HG02678 (cell line): ENCODE measurements at regions not wholly inside any gene's neighbourhood (a gene's known extent, or its start where the extent isn't known, plus 50 kb on each side); places are given as distances from the start of the nearest gene placed in this dataset.
A peak's percentile ranks its signal among the peaks of the same experiment; 100 is the strongest.
"Not testable (repeated sequence)": the region's sequence is repeated elsewhere in the genome, so short reads cannot be mapped to it uniquely, and the experiment has no call there.

ENCODE experiments used
- ATAC-seq: cut with Tn5 transposase; IDR thresholded peaks from one replicate; pipeline ENCODE4 v1.9.1; 2021; ENCODE audit warnings: mild to moderate bottlenecking, moderate library complexity; ENCODE audit not compliant: unreplicated experiment

- no peak for ATAC-seq
These were observed 181.9 kb downstream of the TMEM200A start for GRCh38 chr6:130547723-130548122.

GRCh38 chr6:130557481-130558112 is 191.8 kb downstream of the TMEM200A start:
- peak; percentile 63 for ATAC-seq

GRCh38 chr6:130558131-130558530 is 192.3 kb downstream of the TMEM200A start:
- no peak for ATAC-seq

- ATAC-seq, result no peak
These were observed 193.3 kb downstream of the TMEM200A start for GRCh38 chr6:130559166-130559565.

GRCh38 chr6:130560231-130560630 is 194.4 kb downstream of the TMEM200A start:
- no peak for ATAC-seq

DNA sequence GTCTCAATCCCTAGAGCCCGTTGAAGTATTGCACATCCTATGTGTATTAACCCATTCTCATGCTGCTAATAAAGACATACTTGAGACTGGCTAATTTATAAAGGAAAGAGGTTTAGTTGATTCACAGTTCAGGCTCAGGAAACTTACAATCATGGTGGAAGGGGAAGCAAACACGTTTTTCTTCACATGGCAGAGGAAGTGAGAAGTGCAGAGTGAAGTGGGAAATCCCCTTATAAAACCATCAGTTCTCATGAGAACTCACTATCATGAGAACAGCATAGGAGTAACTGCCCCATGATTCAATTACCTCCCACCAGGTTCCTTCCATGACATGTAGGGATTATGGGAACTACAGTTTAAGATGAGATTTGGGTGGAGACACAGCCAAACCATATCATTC is 195.3 kb downstream of the TMEM200A start:
- ATAC-seq, result not testable (repeated sequence)

- ATAC-seq, result no peak
These were observed 199.9 kb downstream of the TMEM200A start for GRCh38 chr6:130565696-130566095.

DNA sequence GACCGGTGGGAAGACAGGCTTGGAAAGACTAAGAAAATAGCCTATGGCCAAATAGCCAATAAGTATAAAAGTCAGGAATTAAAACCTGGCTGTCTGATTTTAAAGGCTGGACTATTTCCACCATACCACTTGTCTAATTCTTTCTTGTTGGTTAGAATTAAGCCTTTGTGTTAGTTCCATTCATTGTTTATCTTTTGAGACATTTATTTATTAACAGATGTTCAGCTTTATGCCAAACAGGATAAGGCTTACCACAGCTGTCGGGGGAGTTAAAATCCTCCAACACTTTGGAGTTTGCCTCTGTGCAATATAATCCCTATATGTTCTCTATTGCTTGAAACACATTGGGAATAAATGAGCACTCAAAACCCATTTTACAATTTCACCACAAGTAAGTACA is 208.3 kb downstream of the TMEM200A start:
- ATAC-seq, result no peak

- no peak for ATAC-seq
These were observed 209.7 kb downstream of the TMEM200A start for GRCh38 chr6:130575557-130575956.

GRCh38 chr6:130575971-130576370 is 210.2 kb downstream of the TMEM200A start:
- ATAC-seq, result peak; percentile 100

DNA sequence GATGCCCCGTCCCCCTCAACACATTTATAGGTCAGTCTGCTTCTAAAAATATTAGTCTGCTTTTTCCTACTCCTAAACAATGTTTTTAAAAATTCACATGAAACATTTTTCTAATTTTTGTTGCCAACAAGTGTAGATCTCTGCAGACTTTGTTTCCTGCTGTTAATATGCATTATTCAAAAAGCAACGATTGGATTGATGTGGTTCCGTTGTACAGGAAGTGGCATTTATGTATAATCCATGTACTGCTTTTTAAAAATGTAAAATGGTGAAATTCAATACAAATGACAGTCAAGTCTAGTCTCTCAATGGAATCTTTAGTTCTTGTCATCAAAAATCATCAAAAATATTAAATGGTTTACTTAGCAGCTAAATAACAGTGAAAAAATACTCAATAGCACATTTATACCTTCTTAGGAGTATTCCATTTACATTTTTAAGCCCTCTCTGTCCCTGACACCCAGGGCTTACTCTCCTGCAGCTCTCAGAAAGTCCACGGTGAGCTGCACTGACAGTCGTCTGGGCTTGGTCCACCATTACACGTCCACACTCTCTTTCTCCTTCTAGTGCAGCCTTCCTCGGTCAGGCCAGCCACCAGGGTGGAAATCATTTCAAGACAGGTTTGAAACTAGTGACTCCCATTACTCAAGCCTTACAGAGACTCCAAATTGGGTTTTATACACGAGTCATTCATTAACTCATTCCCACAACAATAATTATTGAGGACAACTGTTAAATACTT is 211.5 kb downstream of the TMEM200A start:
- no peak for ATAC-seq

DNA sequence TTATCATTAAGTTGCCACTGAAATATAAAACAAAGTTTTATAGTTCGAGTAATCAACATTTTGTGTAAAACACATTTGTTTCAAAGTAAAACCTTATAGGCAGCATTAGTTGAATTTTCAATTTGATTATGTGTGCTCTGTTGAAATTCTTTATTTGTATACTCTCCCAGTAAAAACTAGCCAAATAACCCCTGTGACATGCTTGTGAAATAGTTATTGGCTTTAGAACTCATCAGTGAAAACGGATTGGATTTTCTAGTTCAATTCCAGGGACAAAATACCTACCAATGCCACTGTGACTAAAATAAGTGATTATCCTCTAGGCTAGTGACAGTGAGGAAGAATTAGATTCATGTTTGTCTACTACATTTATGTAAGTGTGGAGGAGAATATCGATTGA is 212.9 kb downstream of the TMEM200A start:
- ATAC-seq, result no peak

DNA sequence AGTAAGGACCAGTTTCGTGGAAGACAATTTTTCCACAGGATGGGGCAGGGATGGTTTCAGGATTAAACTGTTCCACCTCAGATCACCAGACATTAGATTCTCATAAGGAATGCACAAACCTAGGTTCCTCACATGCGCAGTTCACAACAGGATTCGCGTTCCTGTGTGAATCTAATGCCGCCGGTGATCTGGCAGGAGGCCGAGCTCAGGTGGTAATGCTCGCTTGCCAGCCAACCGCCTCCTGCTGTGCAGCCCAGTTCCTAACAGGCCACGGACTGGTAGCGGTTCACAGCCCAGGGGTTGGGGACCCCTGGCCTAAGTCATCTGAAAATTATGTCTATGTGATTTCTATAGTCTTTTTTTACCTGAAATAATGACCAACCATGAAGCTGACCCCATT is 217.5 kb downstream of the TMEM200A start:
- no peak for ATAC-seq

DNA sequence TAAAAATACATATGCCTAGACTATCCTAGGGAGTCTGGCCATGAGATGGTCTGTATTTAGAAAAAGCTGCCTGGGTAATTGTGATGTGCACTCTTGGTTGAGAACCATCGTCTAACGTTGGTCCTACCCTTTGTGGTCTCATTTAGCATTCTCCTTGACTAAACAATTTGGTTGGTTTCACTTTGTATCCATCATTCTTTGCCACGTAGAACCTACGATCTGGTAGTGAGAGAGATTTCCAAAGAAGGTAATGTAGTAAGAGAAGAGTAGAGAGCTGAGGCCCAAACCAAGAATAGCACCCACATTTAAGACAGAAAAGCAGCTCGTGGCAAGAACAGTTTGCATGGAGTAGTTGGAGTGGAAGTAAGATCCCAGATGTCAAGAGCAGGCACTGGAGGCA is 219.8 kb downstream of the TMEM200A start:
- ATAC-seq, result no peak

GRCh38 chr6:130587778-130588520 is 222.1 kb downstream of the TMEM200A start:
- no peak for ATAC-seq

DNA sequence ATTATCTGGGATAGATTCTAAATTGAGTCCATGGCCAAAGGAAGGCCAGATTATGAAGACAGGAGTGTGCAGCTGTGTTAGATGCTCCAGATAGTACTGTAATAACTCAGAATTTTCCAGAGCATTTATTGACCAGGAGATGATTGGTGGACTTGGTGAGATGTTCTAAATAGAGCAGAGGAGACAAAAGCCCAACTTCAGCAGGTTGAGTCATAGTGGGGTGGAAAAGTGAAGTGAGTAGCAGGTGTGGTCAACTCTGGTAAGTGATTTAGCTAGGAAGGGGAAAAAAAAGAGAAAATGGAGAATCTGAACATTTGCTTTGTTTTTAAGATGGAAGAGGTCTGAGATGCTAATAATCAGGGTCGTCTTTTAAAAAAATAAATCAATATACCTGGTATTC is 227.4 kb downstream of the TMEM200A start:
- peak; percentile 71 for ATAC-seq

- no peak for ATAC-seq
These were observed 228.1 kb downstream of the TMEM200A start for GRCh38 chr6:130593948-130594347.

DNA sequence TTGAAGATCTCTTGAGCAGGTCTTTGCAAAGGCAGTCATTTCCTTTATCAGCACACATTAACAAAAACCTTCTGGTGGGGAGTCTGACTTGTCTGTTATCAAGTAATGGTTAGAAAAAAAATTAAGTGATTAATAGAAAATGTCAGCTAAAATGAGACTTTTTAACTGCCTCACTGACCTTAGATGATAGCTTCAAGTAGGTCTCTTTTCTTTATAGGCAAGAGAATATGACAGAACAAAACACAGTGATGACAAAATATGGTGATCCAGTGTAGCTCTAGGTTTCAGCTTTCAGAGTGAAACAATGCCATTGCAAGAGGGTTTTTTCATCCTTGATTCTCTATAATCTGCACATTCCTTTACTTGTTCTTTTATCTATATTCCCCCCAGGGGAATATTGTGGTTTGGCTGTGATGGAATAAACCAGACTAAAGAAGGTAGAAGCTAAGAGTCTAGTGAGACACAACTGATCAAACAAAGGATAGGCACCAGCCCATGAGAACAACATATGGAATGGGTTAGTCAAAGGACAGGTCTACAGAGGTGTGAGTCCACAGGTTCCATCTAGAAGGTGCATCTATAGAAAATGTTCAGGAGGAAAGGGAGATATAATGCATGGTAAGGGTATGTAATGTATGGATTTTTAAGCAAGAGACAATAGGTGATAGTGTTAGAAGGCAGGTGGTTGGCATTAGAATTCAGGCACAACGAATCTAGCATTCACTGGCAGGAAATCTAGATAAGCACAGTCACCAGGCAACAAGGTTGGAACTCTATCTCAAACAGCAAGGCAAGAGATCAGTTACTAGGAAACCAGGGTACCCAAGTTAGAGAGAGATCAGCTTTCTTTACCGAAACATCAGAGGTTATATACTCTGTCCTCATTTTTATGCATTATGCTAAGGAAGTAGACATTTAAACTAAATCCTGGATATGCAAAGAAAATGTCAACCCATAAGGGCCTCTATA is 228.9 kb upstream of the SMLR1 start:
- no peak for ATAC-seq

DNA sequence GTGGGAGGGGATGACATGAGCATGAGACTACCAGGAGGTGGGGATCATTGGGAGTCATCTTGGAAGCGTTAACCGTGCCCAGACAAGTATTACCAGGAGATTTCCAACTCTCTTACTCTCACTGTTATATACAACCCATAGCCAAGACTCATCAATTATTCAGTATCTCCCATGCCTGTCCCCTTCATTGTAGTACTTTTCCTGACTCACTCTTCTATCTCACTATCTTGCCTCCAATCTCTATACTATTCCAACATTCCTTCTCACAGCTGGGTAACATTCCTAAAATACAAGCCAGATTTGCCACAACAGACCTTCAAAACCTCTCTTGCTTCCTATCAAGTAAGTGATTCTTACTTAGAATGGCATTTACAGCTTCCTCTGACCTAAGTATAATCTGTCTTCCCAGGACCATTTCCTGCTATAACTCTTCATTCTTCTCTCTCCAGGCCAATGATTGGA is 226.3 kb upstream of the SMLR1 start:
- no peak for ATAC-seq

DNA sequence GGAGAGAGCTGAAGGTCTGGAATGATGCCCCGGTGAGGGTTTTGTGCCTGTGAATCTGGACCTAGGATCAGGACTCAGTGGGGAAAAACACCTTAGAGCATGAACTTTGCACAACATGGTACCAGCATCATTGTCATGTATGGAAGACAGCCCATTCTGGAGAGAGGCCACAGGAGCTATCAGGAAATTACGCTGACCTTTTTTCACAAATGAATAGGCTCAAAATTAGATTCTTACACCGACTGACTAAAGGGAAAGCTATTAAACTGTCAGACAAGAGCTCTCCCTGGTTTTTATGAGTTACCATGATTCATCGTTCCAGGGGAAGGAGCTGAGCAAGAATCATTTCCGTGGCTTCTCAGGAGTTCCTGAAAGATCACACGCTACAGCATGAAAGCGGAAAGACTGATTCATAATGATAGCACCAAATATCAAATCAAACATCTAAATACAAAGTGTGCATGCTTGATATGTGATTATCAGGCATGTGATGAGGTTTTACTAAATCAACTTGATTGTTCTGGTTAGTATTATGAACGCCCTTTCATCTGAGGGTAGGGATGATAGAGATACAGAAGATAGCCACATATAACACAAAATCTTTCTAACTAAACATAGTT is 224.9 kb upstream of the SMLR1 start:
- no peak for ATAC-seq
